OCI-LY7 (cell line): ENCODE measurements at regions not wholly inside any gene's neighbourhood (a gene's known extent, or its start where the extent isn't known, plus 50 kb on each side); places are given as distances from the start of the nearest gene placed in this dataset. TPM values are rescaled to one million over a fixed set of nuclear protein-coding genes. Genes with fewer than 3 reads are reported as not detected.

Experiments
- small RNA-seq: library from RNA; depleted of rRNA; stranded (forward); fragments of <200 nt; gene quantifications from one replicate; pipeline ENCODE3, GENCODE V24; 2014

Small RNAs in the stretch of these regions (small RNA-seq; reads per million reads assigned to genes)
- gene RF01210 = not detected
